ENCODE measurements at regions not wholly inside any gene's neighbourhood (a gene's known extent, or its start where the extent isn't known, plus 50 kb on each side); places are given as distances from the start of the nearest gene placed in this dataset.
"Not testable (repeated sequence)": the region's sequence is repeated elsewhere in the genome, so short reads cannot be mapped to it uniquely, and the experiment has no call there.

DNA sequence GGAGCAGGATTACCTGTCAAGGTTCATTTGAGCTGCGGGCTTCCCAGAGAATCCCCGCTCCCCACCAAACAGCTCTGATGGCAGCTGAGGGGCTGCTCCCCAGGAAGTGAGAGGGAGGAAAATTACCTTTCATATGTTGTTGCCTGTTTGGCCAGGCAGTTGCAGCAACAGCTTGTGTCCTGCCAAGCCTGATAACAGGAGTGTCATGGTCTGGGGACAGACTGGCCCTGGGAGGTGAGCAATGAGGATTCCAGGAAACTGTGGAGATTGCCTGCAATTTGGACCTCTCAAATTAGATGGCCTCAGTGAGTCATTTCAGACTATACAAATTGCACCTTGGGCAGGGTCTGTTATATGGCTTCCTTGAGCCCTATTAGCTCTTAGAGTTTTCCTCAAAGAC is 189.3 kb downstream of the PTPRU start:
- no peak for DNase-seq

DNA sequence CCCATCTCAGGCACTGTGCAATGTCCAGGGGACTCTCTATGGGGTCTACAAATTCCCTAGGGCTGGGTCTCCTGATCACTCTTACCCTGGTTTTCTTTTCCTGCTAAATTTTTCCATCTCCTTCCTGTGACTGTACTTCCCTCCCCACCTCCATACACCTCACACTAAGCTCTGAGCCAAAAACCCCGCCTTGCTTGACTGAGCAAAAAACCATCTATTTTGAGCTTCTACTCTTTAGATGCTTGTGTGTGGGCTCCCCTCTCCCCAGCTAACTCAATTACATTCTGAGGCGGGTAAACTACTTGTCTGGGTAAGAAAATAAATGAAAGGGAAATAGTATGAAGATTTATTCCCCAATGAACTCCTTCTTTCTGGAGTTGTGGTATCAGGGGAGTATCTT is 187.9 kb downstream of the PTPRU start:
- no peak for DNase-seq

DNA sequence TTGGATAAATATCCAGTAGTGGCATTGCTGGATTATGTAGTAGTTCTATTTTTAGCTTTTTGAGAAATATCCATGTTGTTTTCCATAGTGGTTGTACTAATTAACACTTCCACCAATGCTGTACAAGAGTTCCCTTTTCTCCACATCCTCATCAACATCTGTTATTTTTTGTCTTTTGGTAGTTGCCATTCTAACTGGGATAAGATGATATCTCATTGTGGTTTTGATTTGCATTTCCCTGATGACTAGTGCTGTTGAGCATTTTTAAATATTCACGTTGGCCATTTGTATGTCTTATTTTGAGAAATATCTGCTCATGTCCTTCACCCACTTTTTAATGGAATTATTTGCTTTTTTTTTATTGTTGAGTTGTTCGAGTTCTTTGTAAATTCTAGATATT is 183.9 kb downstream of the PTPRU start:
- DNase-seq: no peak

DNA sequence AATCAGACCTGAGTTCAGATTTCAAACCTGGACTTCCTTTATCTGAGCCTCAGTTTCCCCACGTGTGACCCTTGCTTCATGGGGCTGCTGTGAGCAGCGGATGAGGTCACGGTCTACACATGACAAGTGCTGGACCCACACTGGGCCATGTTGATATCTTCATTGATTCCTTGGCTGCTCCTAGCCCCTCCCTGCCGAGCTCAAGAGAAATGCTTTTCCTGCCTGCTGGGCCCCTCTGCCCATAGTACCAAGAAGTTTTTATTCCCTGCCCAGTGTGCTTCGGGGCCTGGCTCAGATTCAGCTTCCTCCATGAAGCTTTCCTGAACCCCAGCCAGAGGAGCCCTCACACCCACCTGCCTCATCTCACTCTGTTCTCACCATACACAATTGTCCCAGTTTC is 181.6 kb downstream of the PTPRU start:
- no peak for DNase-seq

DNA sequence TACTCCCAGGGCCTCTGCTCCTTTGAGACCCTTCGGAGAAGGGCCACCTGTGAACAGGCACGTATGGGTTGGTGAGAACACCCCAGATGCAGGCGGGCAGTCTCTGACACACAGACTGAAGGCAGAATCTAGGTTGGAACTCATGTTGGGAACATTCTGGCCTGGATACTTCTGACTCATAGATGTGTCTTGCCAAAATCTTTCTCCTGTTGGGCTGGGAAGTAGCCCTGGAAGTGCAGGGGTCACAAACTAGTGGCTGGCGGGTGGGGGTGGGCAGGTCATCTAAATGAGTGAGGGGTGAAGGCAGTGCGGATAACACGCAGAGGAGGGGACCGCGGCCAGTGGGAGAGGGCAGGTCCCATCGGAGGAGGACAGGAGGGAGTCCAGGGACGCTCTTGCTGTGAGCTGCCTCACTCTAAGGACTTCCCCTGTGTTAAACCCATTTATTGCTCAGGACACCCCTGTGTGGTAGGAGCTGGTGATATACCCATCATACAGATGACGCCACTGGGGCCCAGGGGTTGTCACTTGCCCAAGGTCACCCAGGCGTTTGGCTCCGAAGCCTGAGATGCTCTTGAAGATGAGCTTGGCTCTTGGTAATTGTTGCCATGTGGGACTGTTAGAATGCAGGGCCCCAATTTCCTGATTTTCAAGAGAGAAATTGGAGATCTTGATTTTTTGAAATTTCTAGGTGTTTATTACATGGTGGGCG is 181.0 kb downstream of the PTPRU start:
- DNase-seq: no peak

DNA sequence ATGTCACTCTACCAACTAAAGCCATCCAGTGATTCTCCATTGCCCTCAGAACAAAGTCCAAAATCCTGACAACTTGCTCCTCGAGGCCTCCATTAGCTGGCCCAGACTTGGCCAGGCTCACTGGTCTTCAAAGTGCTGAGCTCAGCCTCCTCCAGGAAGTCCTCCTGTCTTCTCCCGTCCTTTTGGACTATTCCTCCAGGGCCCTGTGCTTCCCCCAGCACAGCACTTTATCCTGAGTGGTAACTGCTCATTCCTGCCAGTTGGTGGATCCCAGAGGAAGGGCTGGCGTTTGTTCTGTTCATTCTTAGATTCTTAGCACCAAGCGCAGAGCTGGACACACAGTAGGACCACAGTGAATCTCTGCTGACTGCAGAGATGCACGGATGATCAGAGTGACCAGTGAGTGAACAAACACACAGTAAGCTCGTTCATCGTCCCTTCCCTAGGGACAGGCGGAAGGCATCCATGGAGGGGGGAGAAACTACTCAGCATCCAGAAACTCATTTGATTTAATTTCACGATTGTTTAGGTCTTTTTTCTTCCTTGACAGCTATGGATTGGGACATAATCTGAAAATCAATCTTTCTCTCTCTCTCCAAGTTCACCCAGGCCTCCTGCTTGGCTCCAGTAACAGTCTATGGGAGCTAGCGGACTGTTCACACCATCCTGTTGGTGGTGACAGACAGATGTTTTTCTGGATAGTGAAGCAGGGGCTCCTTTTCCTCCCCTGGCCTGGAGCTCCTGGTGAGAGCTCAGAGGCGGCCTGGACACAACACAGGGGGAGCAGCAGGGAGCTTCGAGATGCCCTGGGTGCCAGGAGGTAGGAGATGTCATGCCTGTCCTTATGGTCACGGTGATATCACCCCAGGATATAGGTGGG is 180.2 kb downstream of the PTPRU start:
- DNase-seq: no peak

DNA sequence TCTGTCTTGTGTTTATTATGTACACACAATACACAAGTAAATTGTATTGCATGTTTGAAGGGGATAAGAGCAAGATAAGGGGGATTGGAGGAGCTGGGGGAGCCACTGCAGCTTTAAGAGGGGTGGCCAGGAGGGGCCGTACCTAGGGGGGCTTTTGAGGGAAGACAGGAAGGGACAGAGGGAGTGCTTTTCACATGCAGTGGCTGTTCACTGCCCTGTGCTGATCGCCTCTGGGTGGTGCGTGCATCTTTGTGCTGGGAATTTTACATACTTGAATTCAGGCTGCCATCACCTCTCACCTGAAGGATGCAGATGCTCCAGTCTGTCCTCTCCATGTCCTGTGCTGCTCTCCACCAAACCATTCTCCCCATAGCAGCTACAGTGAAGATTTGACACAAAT is 179.5 kb downstream of the PTPRU start:
- DNase-seq: no peak

DNA sequence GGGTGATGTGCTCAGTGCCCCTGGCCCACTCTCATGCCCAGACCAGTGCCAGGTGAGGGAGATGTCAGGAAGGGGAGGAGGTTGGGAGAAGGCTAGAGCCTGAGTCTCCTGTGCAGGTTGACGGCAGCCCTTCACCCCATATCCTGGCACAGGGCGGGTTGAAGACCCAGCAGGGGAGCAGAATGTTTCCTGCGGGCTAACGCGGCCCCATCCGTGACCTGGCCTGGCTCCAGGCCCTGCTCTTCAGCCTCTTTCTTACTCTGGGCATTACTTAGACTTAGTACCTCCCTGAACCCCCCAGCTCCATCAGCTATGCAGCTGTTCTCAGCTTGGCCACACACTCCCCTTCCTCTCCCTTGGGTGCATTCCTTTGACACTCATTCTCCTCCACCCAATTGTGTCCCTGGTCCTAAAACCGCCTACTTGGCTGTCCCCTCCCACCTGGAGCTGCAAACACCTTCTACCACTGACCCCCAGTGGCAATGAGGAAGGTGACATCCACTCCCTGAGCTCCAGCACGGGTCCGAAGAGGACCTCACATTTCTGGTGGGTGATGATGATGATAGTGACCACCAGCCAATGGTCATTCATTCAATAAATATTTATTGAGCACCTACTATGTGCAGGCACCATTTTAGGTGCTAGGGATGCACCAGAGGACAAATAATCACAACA is 179.0 kb downstream of the PTPRU start:
- DNase-seq: no peak

DNA sequence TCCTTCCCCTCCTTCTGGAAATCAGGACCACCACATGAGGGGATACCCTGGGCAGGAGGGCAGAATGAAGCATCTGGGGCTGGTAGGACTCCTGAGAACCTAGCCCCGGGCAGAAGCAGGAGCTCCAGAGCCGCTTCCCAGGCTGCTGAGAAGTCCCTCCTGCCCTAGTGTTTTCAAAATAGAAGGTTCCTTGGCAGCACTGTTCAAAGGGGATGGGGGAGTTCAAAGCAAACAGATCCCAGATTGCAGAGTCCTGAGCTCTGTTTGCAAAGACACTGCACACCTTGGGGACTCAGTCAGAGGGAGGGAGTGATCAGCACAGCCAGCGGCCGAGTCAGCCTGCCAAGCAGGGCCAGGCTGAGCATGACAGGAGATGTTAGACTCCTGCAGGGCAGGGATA is 177.8 kb downstream of the PTPRU start:
- no peak for DNase-seq

DNA sequence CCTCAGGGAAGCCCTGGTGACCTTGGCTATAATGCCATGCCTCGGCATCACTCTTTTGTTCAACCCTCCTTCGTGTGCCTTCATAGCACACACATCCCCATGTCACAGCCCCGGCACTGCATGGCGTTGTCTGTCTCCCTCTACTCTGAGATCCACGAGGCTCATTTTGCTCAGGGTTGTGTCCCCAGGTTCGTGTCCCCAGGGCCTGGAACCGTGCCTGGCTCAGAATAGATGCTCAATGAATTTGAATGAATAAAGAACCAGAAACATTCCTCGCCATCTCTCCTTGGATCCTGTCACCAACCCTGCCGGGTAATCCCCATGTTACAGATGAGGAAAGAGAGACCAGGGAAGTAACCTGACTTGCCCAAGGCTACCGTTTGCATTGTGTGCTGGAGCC is 177.3 kb downstream of the PTPRU start:
- DNase-seq: no peak

DNA sequence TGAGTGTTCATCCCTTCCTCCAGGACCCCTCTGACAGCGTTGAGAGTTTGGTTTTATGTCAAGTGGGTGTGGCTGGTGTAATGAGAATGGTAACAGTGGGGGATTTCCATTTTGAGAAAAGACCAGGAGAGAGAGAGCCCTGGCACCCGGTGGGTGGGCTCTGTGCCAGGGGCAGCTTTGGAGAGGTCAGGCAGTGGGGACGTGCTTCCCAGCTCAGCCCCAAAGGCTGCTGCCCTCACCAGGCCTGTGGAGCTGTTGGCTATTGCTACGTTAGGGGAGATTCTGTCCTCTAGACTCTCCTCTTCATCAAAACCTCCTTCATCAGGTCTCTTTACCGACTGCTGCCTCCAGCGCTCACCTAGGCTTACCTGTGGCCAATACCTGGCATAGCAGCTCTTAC is 176.3 kb downstream of the PTPRU start:
- no peak for DNase-seq

DNA sequence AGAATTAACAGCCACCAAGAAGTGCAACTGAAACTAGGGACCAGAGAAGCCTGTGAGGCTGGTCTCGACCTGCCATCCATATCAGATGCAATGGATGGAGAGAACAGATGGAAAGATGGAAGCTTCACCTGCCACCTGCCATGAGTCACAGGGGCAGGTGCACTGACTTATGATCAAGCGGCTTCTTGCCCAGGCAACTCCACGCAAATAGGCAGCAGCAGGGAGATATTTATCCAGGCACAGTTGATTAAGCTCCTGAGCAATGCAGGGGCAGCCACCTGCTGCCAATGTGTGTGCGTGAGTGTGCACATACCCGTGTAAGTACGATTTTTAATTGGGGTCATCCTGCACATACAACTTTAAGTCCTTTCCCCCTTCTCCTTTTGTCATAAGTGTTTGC is 174.2 kb downstream of the PTPRU start:
- no peak for DNase-seq

DNA sequence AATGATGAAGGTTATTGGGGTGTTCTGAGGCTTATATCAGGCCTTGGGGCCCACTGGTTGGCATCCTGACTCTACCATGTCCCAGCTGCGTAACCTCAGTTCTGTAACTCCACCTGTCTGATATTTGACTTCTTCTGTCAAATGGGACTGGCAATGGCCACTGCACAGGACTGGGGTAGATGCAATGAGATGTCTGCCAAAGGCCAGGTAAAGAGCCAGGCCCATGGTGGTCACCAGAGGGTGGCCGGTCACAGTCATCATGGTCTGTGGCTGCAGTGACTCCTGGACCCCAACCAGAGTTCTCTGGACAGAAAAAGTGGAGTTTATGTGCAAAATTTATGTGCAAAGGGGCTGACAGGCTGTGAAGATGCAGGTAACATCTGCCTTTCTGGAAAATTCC is 173.3 kb downstream of the PTPRU start:
- no peak for DNase-seq

DNA sequence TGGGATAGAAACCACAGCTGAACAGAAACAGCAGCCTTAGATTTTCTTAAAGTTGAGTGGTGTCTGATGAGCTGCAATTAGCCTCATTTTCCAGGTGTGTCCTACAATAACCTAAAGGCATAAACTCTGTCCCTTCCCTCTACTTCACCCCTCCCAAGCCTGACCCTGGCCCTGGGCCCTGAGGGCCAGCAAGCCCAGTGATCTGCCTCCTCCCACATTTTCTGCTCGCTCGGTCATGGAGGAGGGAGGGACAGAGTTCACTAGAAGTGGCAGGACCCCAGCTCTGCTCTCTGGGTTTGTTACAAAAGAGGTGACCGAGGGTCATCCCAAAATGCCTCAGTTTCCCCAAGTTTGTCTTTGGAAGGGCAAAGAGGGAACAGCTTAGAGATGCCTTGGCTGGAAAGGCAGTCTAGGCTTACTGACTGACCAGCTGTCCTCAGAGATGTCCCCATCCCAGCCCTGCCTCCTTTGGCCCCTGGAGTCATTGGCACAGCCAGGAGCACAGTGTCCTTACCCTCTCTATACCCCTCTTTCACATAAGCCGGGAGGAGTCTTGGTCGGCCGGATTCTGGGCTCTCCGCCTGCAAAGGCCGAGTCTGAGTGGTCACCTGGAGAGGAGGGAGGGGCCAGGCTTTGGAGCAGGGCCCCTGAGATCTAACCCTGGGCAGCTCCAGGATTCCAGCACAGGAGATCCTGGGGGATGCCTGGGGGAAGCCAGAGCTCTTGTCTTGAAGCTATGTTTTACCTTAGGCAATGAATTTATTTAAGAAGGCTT is 172.7 kb downstream of the PTPRU start:
- DNase-seq: no peak

DNA sequence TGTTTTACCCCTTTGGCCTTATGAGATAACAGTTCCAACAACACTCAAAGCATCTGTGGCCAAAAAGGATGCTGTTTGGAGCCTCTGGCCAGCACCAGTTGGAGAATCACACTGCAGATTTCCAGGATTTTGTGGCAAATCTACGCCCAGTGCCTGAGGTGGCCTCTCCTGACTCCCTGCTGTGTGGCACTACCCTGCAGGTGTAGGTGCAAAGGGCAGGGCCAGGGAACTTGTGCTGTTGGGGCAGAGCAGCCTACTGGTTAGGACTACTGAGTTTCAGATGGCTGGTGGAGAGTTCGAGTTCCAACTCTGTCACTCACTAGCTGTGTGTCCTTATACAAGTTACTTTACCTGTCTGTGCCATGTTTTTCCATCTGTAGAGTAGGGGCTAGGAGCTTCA is 170.5 kb downstream of the PTPRU start:
- DNase-seq: no peak

DNA sequence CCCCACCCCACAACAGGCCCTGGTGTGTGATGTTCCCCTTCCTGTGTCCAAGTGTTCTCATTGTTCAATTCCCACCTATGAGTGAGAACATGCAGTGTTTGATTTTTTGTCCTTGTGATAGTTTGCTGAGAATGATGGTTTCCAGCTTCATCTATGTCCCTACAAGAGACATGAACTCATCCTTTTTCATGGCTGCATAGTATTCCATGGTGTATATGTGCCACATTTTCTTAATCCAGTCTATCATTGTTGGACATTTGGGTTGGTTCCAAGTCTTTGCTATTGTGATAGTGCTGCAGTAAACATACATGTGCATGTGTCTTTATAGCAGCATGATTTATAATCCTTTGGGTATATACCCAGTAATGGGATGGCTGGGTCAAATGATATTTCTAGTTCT is 163.9 kb downstream of the PTPRU start:
- DNase-seq: not testable (repeated sequence)

DNA sequence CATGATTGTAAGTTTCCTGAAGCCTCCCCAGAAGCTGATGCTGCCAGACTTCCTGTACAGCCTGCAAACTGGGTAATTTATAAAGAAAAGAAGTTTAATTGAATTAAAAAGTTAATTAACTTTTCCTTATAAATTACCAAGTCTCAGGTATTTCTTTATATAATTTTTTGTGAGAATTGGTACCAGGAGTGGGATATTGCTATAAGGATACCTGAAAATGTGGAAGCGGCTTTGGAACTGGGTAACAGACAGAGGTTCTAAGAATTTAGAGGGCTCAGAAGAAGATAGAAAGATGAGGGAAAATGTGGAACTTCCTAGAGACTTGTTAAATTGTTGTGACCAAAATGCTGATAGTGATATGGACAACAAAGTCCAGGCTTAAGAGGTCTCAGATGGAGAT is 163.1 kb downstream of the PTPRU start:
- no peak for DNase-seq

DNA sequence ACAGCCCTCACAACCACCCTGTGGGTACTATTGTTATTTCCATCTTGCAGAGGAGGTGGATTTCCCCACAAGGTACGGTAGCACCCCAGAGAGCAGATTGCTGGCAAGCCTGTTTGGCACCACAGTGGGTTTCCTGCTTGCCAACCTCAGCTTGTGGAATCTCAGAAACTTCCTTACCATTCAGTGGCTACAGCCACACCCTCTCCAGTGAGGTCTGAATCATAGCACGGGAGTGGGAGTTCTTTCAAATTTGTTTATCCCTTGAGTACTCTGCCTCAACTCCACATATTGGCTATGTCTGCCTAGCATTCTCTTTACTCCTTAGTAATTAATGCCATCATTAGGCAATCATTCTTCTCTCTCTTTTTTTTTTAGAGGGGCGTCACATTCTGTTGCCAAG is 162.1 kb downstream of the PTPRU start:
- DNase-seq: no peak

DNA sequence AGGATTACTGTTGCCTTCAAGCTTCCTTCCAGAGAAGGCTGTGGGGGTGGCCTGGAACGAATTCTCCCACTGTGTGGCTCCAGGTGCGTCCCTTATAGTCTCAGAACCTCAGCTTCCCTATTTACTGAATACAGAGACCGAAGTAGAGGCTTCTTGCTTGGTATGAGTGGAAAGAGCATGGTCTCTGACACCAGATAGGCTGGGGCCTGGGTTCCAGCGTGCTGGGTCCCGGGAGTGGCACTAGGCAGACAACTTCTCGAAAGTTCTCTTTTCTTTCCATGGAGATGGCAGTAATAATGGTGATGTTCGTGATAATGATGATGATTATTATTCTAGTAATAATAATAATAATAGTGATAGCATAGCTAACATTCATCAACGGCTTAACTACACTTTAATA is 161.7 kb downstream of the PTPRU start:
- no peak for DNase-seq

DNA sequence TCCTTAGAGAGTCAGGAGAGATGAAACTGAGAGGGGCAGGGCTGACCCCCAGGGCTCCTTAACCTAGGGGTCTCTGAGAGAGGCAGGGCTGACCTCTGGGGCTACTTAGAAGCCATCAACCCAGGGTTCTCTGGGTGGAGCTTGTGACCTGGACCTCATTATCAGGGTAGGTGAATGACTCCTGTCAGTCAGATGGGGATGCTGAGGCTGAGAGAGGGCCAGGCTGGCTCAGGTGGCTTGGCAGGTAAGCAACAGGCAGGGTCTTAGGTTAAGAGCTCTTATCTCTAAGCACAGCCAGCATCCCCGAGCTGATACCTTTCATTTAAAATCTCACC is 160.9 kb downstream of the PTPRU start:
- no peak for DNase-seq

DNA sequence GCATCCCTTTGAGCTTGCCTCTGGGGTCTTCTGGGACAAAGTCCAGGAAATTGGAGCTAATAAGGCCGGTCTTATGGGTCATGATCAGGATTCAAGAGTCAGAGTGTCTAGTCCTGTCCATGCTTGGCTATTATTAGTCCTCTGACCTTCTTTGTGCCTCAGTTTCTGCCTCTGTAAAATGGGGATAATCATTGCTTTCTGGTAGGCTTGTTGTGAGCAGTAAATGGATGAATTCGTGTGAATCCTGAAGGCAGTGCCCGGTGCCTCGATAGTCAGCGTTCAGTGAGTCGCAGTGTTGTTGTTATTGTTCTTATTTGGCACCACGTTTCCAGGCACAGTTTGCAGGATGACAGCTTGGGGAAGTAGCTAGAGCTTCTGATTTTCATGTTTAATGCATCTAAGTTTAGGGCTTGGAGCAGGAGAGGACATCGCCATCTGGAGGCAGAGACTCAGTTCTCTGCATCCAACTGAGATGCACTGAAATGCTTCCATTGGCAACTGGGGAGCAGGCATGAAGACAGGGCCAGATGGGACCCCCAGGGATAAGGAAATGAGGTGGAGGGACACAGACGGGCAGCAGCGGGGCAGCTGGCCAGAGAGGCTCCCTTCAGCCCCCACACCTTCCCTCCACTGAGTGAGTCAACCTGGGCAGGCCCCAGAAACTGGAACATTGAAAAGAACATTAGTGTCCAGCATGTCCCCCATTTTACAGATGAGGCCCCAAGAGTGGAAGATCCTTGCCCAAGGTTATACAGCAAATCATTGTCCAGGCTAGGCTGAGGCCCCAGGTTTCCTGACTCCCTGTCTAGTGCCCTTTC is 160.3 kb downstream of the PTPRU start:
- DNase-seq: no peak

DNA sequence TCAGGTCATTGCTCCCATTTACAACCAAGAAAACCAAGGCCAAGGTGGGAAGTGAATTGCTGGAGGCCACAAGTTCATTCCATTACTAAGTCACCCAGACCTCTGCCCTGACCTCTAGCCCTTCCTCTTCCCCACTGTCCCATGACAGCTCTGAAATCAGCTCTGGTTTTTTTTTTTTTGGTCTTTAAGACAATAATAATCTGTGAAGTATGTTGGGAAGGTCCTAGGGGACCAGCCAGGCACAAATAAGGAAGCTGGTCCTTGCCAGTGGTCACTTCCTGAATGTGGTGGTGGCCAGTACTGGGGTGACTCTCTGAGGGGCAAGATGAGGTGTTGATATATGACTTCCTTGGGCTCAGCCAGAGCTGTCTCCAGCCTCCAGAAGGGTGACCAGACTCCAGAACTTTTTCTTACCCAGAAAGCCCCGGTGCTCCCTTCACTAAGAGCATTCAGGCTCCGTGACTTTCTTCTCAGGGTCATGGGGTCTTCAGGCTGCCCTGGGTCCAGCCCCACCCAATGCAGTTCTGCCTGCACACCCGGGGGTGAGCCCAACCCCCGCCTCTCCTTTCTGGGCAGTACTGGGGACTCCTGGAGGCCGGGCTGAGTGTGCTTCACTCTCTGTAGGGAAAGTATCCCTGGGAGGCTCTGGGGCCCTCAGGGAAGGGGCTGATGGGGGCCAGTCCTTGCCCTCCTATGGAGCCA is 159.6 kb downstream of the PTPRU start:
- DNase-seq: no peak

Measured in stimulated activated CD4-positive, alpha-beta T cell treated with anti-CD3 and anti-CD28 coated beads, Interleukin-4, amount 100 ng/mL, for 4 hours (primary cell).